Midbrain (tissue), 1 donor: ENCODE measurements at regions not wholly inside any gene's neighbourhood (a gene's known extent, or its start where the extent isn't known, plus 50 kb on each side); places are given as distances from the start of the nearest gene placed in this dataset.

Experiments
- DNase-seq: peaks from one replicate; lab custom pipeline; 2025; lab: John Stamatoyannopoulos, UW

DNA sequence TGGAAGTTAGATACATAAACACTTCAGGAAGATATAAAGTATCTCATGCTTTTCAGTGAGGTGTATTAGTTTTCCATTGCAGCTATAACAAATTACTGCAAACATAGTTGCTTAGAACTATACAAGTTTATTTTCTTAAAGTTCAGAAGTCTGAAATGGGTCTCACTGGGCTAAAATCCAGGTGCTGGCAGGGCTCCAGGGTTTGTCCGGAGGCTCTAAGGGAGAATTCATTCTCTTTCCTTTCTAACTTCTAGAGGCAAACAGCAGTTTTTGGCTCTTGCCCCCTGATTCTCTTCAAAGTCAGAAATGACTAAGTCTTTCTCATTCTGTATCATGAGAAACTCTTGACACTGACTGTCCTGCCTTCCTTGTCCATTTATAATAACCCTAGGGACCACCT is 138.8 kb downstream of the AASDHPPT start:
- DNase-seq = no peak

DNA sequence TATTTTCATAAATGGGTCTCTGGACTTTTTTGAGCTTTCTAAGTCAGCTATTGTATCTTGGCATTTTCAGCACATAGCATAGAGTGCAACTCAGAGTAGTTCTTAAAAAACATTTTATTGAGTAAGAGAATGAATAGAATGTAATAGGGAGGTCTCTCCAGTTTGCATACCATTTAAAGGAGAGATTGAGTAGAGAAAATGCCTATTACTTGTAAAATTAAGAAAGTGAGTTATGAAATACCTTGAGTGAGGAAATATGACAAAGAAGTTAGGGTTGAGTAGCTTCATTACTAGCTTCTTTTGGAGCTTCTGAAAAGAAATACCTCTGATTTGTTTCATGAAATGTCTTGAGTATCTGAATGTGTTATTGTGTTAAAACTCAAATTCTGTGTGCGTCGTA is 140.0 kb downstream of the AASDHPPT start:
- DNase-seq = no peak

DNA sequence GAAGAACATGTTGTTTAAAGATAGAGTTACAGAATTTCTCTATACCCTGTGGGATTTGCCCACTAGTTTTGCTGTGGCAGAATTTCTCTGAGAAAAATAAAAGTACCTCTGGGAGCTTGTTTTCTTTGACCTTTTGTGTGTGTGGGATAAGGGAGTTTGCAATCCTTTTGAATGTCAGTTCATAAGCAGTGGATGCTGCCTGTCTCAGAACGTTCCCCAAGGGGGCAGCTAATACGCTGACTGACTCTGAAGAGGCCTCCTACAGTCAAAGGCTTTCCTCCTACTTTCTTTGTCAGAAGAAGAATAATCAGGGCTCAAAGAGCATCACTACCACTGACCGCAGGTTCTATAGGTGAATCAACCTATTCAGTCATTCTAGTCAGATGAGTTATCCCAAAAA is 140.6 kb downstream of the AASDHPPT start:
- DNase-seq = no peak

DNA sequence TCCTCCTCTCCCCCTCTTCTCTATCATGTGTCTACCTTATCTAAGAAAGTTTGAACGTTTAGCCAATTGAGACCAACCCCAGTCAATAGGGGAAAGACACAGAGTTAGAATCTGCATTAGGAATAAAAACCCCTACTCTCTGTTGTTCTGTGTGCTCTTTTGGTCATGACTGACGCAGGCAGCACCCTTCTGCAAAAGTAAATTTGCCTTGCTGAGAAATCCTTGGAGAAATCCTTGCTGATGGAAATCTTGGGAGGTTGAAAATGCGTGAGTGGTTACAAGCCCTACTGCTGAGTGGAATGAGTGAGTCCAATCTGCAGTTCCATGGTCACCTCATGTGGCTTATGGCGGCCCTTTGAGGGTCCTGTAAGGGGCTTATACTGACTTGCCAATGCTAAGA is 145.2 kb downstream of the AASDHPPT start:
- DNase-seq = no peak

DNA sequence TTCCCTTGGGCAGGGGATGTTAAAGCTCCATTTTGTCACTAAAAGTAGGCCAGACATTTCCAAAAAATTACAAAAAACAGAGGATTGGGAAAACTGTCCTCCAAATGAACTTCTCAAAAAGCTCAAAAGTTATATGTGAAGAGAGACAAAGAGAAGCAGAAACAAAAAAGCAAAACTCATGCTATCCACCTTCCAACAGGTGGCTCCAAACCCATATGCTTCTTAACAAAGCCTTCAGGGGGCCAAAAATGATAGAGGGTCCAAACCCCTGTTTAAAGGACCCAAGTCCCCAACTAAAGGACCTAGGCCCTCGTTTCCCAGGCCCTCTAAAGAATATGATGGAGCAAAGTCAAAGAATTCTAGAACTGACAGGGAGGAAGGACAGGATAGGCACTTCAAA is 146.7 kb downstream of the AASDHPPT start:
- no peak for DNase-seq

DNA sequence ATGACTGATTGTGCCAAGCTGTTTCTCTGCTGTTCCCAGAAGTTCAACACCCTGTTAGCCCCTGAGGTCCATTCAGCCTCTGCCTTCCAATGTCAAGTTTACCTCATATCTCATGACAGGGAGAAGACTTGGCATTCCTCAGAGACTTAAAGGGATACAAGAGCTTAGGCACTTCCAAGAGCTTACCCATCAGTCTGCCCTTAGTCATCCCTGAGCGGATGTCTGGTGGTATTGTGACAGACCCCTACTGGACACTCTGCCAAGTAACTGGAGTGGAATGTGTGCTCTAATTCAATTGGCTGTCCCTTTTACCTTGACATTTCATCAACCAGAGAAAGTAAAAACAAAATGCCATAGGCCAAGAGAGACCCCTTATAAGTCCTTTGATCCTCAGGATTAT is 151.5 kb downstream of the AASDHPPT start:
- no peak for DNase-seq

DNA sequence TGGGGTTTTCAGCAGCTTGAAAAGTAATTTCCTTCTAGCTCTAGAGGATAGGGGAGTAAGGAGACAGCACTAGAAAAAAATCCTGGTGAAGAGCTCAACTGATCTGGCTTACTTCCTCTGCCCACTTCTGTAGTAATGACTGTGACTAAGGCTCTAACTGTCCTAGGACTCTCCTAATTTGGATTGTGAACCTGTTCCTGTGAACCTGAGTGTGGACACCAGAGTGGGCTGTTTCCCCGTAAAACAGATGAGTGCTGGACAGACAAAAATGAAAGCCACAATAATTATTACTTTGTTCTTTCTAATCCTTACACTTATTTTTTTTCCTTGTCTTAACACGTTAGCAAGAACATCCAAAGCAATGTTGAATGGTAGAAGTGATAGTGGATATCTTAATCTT is 154.1 kb downstream of the AASDHPPT start:
- no peak for DNase-seq

DNA sequence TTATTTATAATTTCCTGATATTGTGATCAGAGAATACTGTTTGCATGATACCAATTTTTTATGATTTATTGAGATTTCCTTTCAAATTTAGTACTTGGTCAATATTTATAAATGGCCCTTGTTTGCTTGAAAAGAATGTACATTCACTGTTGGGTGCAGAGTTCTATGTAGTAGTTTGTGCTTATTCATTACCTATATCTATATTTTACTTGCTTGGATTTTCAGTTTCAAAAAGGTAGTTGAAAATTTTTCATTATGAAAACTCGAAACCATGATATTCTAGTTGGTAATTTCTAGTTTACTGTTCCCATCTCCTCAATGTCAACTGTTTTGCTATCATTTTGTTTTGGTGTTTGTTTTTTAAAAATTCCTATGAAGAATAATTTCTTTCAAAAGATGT is 155.7 kb downstream of the AASDHPPT start:
- DNase-seq = no peak

DNA sequence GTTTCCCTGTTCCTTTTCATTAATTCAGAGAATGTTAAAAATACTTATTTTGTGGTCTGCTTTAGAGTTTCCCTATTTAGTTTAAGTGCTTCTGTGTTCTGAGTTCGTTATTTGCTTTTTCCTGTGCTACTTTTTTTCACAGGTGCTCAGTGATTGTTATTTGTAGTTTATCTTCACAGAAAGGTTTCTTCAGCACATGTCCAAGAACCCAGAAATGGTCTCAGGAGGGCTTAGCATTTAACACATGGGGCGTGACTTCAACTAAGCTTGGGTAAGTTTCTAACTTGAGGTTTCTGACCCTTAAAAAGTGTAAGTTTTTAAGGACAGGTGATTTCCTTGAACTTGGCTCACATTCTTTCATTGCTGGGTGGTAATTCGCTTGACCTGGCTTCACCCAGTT is 157.3 kb downstream of the AASDHPPT start:
- no peak for DNase-seq

DNA sequence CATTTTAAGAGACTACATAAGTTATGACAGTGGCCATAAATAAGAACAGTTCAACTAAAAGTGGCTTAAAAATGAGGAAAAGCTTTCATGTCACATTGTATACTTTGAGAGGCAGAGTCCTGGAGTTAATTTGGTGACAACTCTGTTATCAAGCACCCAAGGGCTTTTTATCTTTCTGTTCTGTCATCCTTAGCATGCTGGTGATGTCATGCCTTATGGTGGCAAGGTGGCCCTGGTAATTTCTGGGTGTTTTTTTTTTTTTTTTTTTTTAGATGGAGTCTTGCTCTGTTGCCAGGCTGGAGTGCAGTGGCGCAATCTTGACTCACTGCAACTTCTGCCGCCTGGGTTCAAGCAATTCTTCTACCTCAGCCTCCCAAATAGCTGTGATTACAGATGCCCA is 158.8 kb downstream of the AASDHPPT start:
- DNase-seq = no peak

DNA sequence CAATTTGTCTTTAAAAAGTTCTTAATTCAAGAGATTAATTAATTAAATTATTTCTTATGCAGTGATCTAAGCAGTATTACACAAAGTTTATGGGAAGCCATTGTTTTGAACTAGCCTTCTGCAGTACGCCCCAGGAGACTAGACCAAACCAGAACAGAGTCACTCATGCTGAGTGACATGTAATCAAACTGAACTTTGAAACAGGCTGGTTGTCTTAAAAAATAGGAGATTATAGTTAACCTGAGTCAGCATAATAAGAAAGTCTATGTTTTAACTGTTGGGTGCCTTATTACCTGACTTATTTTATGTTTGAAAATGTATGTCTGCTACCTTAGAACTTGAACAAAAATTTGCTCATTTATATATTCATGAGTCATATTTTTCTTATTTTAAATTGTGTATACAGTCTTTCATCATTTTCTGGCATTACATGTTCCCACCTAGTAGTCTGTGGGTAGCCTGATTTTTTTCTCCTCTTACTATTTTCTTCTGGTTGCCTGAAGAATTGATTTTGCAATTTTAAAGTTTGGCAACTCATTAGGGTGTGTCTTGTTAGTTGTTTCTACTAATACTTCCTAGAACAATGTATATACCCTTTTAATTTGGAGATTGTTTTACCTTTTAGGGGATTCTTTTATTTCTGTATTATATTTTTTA is 161.4 kb downstream of the AASDHPPT start:
- no peak for DNase-seq

DNA sequence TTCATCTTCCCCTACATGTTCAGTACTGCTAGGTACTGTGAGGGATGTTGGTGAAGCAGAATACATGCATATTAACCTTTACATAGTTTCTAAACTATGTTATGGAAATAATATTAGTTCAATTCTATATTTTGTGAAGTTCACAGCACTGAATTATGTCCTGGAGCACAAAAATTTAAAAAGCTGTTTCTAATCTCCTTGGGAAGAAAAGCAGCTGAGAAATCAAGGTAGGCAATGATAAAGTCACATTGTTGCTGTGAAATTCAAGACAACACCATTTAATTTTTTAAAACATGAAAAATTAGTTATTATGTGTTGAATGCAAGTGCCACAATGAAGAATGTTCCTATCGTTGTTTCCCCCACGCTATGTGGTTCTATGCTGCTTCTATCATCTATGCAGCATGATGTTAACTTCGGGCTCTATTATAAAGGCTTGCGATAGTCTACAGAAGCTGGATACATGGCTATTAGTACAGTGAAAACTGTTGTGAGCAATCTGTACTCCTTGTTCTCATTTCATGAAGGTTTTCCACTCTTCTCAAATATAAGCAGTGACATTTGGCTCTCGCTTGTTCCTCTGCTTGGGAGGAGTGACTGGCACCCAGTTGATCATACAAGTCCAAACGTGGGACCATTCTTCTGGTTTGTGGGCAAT is 164.3 kb downstream of the AASDHPPT start:
- DNase-seq = no peak

DNA sequence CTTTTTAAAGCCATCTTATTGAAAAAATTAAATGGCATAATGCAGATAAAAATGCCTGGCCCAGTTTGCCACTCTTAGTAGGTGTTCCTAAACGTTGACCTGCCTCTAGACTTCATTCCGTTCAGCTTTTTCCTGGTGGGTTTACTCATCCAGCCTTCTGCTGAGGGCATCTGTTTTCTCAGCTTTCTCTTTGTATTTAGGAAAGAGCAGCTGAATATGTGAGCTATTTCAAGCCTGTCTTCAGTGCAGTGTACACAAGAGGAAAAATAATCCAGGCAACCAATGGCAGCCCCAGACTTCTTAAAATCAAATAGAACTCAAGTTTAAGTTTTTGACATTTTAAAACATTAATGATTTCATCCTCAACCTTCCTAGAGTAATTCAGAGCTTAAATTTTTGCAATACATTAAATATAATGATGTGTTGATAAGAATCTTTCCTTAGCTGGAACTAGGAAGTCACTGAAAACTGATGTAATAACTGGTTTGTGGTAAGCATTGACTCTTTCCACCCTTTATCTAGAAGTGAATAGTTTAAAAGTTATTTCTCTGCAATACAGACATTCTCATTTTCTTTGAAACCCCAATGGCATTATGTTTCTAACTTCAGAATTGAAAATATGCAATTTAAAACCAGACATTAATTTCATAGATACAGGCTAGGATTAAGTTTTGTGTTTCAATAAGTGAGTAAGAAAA is 165.4 kb downstream of the AASDHPPT start:
- DNase-seq = no peak

DNA sequence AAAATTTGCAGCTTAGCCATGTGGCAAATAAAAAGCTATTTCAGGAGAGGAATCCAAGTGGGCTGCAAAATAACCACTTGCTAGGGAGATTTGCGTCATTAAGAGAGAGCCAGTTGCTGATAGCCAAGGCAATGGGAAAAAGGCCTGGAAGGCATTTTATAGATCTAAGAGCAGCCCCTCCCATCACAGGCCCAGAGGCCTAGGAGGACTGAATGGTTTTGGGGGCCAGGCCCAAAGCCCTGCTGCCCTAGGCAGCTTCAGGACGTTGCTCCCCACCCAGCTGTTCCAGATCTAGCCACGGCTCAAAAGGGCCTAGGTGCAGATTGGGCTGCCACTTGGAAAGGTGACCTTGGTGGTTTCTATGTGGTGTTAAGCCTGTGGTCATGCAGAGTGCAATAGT is 169.0 kb downstream of the AASDHPPT start:
- no peak for DNase-seq

DNA sequence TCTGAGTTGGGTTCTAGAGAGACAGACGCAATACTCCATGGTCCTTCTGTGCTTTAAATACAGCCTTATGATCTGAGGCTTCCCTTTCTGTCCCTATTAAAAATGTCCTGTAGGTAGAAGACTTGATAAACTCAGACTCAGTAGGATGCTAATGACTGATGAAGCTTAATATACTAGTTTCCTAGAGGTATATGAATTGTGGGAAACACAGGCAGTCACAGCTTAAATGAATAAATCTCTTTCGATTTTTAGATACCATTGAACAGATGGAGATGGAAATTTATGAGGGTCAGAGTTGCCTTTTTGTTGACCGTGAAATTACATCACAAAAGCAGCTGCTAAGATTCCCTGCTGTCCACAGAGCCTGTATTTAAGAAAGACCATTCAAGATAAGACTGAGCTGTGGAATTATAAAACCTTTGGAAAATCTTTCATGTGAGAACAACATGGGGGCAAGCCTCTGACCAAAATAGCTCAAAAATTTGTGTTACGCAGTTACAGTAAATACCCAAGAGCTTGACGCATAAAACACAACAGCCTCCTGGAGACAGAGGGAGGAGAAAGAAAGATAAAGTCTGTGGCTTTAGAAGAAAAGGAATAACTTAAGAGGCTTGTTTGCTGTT is 172.3 kb downstream of the AASDHPPT start:
- no peak for DNase-seq

DNA sequence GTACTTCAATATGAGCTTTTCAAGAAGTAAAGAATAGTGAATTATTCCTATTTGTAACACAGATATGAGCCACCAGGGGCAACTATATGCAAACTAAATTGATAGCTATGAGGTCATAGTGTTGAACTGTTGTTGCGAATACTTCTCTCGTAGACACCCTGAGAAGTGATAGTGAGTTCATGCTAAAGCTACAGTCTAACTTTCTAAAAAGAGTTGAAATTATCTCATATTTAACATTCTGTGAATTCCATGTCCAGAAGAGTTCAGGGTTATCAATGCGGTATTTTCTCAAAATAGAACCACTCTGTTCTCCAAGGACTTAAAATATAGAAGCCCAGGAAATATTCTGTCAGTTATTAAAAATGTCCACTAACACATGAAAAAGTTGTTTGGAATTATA is 185.4 kb downstream of the AASDHPPT start:
- no peak for DNase-seq

DNA sequence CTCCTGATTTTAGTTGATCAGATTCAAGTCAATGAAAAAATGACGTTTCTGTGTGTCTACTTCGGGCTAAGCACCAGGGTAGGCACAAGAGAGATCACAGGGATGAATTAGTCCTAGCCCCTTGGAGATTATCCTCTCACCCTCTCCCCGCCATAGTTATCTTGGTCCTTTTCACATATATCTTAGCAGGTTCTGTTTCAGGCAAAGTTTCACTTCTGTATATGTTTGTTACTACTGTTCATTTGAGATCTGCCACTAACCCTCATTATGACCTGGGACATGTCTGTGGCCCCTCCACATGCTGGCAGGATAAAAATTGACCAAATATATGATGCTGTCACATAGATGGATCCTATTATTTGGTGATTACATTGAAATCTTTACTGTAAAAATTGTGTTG is 186.1 kb downstream of the AASDHPPT start:
- no peak for DNase-seq

DNA sequence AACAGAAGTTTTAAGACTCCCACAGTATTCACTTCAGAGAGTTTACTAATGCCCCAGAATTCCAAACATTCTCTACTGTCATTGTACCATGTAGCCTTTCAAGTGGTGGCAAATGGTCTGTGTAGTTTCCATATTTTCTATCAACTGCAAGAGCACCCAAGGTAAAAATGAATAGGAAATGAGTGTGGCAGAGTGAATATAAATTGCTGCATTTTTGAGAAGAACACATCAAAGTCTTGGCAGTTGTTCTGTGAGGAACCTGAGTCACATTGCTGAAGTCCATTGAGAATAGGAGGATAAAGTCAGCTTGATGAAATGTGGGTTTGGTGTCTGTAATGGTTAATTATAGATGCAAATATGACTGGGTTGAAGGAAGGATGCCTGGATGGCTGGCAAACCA is 193.6 kb downstream of the AASDHPPT start:
- no peak for DNase-seq

DNA sequence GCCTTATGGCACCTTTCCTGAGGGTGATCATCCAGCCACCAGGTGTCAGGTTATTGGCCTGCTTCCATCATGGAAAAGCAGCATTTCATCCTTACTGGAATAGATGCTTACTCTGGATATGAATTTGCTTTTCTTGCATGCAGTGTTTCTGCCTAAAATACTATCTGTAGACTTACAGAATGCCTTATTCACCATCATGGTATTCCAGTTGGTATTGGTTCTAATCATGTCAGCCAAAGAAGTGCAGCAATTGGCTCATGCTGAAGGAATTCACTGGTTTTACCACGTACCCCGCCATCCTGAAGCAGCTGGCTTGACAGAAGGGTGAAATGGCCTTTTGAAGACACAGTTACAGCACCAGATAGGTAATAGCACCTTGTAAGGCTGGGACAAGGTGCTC is 194.2 kb downstream of the AASDHPPT start:
- DNase-seq = no peak

DNA sequence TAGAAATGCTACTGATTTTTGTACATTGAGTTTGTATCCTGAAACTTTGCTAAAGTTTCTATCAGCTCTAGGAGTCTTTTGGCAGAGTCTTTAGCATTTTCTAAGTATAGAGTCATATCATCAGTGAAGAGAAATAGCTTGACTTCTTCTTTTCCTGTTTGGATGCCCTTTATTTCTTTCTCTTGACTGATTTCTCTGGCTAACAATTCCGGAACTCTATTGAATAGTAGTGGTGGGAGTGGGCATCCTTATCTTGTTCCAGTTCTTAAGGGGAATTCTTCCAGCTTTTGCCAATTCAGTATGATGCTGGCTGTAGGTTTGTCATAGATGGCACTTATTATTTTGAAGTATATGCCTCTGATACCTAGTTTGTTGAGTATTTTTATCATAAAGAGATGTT is 197.7 kb downstream of the AASDHPPT start:
- no peak for DNase-seq

DNA sequence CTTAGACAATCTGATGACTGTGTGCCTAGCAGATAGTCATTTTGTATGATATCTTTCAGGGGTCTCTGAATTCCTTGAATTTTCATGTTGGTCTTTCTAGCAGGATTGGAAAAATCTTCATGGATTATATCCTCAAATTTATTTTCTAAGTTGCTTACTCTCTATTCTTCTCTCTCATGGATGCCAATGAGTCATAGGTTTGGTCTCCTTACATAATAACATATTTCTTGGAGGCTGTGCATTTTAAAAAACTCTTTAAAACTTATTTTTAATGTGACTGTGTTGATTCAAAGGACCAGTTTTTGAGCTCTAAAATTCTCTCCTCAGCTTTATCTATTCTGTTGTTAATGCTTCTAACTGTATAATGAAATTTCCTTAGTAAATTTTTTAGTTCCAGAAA is 198.7 kb downstream of the AASDHPPT start:
- no peak for DNase-seq

DNA sequence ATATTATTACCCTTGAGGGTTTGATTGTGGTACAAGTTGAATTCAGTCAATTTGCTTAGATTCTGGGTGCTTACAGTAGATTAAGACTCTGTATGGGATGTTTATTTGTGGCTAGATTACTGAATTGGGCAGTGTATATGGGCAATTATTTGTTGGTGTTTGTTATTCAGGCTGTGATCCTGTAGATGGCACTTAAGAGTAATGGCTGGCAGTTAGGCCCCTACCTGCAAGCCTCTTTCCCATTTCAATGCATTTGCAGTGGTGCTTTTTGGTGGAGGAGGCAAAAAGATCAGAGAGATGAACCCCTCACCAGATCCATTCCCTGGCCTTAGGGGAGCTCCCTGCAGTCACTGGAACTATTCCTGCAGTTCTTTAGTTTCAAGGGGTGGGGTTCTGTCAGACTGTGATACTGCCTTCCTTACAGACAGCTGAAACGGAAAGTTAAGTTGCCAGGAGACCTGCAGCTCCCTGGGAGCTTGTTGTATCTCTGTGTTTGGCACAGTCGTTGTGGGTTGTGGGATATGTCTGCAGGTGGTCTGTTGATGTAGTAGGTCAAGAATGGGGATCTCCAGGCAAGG is 199.5 kb downstream of the AASDHPPT start:
- DNase-seq = no peak

DNA sequence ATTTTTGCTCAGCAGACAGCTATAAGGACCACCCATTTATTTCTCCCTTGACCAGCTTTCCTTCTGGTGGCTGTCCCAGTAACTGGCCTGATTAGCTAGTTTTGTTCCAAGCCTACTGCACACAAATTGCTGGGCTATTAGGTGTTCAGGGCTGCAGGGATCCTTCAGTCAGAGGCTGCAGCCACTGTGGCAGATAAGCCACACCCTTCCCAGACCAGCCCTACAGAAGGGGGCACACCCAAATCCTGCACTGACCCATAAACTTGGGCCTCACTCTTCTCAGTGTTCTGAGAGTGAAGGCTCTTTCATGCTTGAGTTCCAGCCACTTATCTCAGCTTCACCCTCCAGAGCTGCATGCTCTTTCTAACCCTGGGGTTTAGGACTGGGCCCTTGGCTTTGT is 200.0 kb downstream of the AASDHPPT start:
- DNase-seq = no peak
